NB4 (cell line): ENCODE measurements at regions not wholly inside any gene's neighbourhood (a gene's known extent, or its start where the extent isn't known, plus 50 kb on each side); places are given as distances from the start of the nearest gene placed in this dataset.

Source experiments
- DNase-seq: peaks from one replicate; pipeline ENCODE4 v3.0.0; 2010; ENCODE audit warnings: low read depth
- H3K4me3 ChIP-seq: one replicate; pipeline ENCODE4 v1.5.1; 2011; ENCODE audit warnings: mild to moderate bottlenecking, low read depth, low read length, moderate library complexity
- CTCF ChIP-seq: IDR thresholded peaks from one replicate; pipeline ENCODE4 v1.5.1; 2012; ENCODE audit warnings: low read depth, low read length
- MAX ChIP-seq: IDR thresholded peaks from 2 replicates; pipeline ENCODE4 v1.6.1; 2011; ENCODE audit warnings: low read depth, low read length
- MYC ChIP-seq: IDR thresholded peaks from 2 replicates; pipeline ENCODE4 v1.6.1; 2011; ENCODE audit warnings: low read depth, low read length
- POLR2A ChIP-seq: IDR thresholded peaks from 2 replicates; pipeline ENCODE4 v1.6.1; 2011; ENCODE audit warnings: mild to moderate bottlenecking; ENCODE audit not compliant: insufficient read length; ENCODE audit errors: extremely low read depth

- TF ChIP-seq MAX, result no peak
- no peak for TF ChIP-seq CTCF
- TF ChIP-seq MYC, result no peak
- no peak for TF ChIP-seq POLR2A
- no peak for DNase-seq
- no peak overlapping the region for H3K4me3 ChIP-seq
Observed at GRCh38 chr5:6943197-6944112, 230.2 kb downstream of the TENT4A start.

GRCh38 chr5:6948562-6948961 lies 235.3 kb downstream of the TENT4A start:
- TF ChIP-seq CTCF, result no peak
- TF ChIP-seq MYC, result no peak
- no peak for TF ChIP-seq MAX
- TF ChIP-seq POLR2A, result no peak
- DNase-seq, result no peak
- no peak overlapping the region for H3K4me3 ChIP-seq

GRCh38 chr5:6949230-6949629 lies 236.0 kb downstream of the TENT4A start:
- no peak overlapping the region for H3K4me3 ChIP-seq
- no peak for TF ChIP-seq POLR2A
- TF ChIP-seq MYC, result no peak
- no peak for DNase-seq

- no peak for DNase-seq
- H3K4me3 ChIP-seq, result no peak overlapping the region
- TF ChIP-seq MYC, result no peak
Observed at GRCh38 chr5:6950250-6950649, 237.0 kb downstream of the TENT4A start.

GRCh38 chr5:6950860-6951259 lies 237.6 kb downstream of the TENT4A start:
- DNase-seq, result no peak
- TF ChIP-seq CTCF (no peak), POLR2A (no peak), MYC (no peak), MAX (no peak)
- H3K4me3 ChIP-seq, result no peak overlapping the region

- no peak for TF ChIP-seq MYC
- TF ChIP-seq POLR2A, result no peak
- no peak for TF ChIP-seq MAX
- no peak for DNase-seq
- no peak overlapping the region for H3K4me3 ChIP-seq
Observed at GRCh38 chr5:6961123-6961522, 247.9 kb downstream of the TENT4A start.

- H3K4me3 ChIP-seq, result no peak overlapping the region
- no peak for DNase-seq
- no peak for TF ChIP-seq MAX
- no peak for TF ChIP-seq POLR2A
- no peak for TF ChIP-seq CTCF
- TF ChIP-seq MYC, result no peak
Observed at GRCh38 chr5:6961837-6962635, 248.8 kb downstream of the TENT4A start.
